HTR-8/SVneo (cell line): ENCODE measurements at regions not wholly inside any gene's neighbourhood (a gene's known extent, or its start where the extent isn't known, plus 50 kb on each side); places are given as distances from the start of the nearest gene placed in this dataset.
A peak's percentile ranks its signal among the peaks of the same experiment; 100 is the strongest.

Experiments used
- DNase-seq: peaks from one replicate; pipeline ENCODE4 v3.0.0; 2011; ENCODE audit warnings: low spot score, mixed read lengths; ENCODE audit not compliant: insufficient read length
- FAIRE-seq: peaks from 2 replicates; lab custom pipeline; 2011; peaks lifted over from hg19 to GRCh38; lab: Jason Lieb, UNC

DNA sequence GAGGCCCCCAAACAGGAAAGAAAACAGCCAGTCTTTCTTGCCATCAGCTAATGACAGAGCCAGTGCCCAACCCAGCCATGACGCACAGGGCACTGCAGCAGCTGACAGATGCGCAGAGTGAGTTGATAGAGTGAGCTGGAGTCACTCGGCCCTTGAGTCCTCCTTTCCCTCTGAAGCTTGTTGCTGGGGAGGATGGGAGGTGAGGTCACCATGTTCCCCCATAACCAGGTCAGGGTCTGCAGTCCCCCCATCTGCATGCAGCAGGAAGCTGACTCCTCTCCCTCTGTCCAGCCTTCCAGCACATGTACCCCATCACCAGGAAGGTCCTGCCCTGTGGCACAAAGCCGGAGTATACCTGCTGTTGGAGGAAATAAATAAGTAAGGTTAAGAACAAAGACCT, 174.6 kb downstream of the ABHD5 start:
- DNase-seq = no peak
- FAIRE-seq = no peak

DNA sequence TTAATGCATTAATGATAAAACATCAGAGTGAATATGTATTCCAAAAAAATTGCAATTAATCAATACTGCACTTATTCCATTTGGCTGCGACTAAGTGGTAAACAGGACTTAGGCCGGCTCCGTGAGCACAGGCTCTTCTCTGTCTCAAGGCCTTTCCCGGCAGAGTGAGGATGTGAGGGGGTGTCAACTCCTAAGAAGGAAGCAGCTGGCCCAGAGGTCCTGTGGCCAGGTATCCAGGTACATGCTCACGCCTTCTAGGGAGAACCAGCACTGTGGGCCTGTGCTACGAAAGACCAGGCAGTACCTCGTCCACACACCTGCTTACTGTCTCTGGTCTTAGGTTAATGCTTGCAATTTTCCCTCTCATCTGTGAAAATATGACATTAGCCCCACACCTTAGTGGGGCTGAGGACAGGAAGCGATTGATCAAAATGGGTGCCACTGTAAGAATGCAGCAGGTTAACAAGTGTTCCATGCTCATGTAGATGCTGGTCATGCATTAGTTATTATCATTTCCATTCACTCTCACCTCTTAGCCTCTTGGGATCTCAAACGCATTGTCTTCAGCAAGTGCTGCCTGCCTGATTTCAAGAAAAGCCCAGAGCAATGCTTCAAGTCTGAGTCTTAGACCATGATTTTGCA, 175.3 kb downstream of the ABHD5 start:
- FAIRE-seq = no peak
- no peak for DNase-seq

DNA sequence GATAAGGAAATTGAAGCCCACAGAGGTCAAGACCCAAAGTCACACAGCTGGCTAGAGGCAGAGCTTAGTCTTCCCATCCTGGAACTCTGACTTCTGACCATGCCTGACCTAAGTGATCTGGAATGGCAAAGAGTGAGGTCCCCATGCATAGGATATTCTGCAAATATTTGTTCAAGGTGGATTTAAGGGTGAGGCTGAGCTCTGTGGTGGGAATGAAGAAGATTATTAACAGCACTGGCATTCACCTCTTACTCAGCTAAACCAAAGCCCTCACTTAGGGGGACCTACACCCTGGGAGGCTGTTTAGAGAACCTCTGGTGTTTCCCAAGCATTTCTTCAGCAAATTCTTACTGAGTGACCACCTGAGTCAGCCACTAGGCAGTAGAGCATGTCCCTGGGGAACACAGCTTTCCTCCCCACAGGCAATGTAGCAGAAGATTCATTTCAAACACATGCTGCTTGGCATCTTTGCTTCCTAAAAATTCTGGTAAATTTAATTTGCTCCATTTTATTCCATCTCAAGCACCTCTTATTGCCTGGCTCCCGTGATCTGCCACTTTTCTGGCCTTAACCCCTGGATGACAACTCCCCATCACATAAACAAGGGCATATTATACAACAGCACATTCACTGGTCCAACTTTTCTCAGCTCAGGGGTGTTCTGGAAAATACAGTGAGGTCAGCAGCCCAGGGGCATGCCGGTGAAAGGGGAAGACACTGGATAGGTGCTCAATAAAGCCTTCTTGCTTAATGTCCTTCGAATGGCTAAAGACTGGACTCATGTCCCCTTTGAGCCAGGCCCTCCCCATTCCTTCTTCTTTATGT, 176.0 kb downstream of the ABHD5 start:
- no peak for FAIRE-seq
- DNase-seq = peak; percentile 18

DNA sequence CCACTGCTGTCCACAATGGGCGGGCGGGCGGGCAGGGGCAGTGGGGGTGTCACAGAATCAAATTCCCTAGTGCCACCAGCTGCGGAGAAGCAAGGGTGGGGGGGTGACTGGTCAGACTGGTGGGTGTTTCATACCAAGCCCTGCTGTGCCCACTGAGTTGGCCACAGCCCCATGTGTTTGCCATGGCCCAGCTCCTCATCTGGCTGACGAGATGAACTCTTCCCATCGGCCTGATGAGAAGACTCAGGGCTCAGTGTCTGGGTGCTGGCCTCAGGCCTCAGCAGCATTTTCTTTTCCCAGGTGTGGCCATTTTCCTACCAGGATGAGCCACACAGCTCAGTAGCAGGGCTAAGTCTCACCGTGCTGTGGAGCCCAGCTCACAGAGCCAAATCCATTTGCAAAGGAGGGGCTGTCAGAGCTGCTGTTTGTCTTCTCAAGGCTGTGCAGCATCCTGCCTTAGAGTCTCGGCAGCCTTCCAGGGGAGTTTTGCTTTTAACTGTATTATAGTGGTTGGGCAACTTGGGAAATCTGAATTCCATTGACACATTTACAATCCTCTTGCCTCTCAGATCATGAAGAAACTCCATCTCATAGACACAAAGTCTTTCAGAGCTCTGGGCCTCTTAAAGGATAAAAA, 176.8 kb downstream of the ABHD5 start:
- DNase-seq = no peak
- no peak for FAIRE-seq

DNA sequence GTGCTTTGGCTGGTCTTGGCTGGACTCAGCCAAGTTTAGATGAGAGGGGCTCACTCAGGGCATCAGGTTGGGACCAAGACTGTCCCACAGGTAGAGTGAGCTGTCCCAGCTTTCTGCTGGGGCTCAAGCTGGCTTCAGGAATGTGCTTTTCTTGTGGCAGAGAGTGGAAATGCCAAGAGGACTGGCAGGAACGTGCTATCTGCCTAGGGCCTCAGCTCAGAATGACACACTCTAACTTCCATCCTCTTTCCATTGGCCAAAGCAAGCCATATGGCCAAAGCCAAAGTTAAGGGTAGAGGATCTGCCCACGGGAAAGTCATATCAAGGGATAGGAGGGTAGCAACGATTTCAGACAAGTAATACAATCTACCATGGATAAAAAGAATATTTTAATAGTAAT, 178.8 kb downstream of the ABHD5 start:
- FAIRE-seq = no peak
- no peak for DNase-seq

DNA sequence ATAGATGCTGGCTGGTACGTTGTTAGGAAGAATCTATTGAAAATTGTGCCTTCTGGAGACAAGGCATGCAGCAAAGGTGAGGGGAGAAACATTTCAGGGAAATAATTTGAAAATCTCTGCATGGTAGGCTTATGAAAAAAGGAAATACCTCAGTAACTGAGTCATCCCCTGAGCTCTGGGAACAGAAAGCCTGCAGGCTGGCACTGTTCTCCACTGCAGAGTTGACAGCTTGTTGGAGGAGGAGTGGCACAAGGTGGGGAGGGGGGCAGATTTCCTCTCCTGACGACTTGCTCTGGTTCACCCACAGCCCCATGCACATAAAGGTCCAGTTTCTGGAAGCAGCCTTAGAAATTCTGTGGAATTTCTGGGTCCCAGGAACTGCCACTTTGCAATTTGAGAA, 179.4 kb downstream of the ABHD5 start:
- DNase-seq (peak; percentile 70), FAIRE-seq (peak; percentile 9)

DNA sequence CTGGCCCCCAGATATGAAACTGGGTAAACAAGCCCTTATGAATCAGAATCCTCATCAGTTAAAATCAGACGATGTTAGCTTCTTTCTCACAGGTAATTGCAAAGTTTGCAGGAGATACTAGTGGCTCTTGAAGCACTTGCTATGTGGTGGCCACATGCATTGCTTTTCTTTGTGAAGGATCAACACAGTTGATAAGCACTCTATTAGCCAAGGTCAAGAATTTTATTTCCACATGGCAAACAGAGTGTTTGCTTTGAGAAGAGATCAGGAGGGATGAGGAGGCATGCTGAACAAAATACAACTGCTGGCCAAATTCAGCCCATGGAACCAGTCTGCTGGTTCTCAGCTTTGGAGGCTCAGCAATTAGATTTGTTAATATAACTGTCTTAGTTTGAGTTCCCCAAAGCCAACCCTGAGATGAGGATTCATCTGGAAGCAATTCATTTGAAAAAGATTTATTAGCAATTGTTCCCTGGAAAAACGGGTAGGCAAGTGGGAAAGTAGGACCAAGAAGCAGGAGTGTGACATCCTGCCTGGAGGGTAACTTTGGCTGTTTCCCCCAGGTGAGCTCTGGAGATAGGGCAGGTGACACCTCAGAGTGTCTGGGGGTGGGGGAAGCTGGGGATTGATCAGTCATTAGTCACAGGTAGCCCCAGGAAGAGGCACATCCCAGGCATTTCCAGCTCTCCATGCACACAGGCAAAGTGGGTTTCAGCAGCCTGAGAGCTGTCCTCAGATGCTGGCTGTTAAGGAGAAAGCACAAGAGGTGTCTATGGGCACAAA, 180.3 kb downstream of the ABHD5 start:
- DNase-seq (no peak), FAIRE-seq (no peak)

DNA sequence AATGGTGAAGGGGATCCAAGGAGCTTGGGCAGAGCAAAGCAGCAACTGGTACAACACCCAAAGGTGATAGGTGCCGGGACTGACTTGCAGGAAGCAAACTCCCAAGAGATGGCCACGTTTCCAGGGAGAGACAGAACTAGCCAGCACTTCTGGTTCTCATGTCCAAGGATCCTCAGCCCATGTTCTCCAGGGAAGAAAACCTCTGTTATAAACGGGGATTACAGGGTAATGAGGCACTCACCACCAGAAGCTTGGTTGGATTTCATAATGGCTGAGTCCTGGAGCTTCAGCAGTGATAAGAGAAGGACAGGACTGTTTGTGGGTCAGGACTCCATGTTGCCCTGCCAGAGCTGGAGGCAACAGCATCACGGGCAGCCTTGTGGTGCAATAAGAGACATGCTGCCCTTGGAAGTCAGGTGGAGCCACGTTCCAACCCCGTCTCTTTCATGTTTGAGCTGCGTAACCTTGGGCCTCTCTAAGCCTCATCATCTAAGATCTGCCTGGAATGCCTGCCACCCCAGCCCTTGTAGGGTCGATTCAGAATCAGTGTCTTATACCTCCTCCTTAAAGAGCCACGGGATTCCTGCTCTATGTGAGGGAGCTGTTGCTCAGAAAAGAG, 181.0 kb downstream of the ABHD5 start:
- FAIRE-seq = no peak
- no peak for DNase-seq

DNA sequence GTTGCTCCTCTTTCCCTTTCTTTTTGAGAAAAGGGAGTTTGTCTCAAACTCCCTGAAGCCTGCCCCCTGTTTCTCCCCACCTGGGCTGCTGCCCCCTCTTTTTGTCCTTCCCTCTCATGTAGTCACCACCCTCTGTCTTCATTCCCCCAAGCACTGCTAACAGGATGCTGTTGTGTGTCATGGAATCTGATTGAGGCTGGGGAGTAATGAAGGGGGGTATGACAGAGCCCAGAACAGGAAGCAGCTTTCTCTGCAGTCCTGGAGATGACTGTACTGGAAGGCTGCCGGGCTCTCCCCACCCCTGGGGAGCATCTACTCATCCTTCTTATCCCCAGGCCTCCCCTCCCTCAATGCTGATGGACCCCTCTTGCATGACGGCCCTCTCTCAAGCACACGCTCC, 181.6 kb downstream of the ABHD5 start:
- peak; percentile 74 for FAIRE-seq
- DNase-seq = peak; percentile 71

DNA sequence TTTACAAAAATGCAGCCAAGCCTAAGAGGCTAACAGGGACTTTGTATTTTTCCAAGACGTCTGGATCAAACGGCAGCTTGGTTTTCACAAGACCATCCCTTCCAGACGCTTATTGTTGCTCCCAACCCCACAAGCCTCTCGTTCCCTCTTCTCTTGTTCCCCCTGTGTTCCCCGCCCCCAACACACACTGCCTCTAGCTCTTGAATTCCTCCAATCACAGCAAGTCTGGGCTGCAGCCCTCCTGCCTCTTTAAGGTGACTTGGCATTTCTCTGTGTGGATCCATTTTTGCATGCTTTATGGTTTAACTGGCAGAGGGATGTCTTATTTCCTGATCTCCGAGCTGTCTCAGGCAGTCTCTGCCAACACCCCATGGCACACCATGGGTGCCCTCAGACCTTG, 182.2 kb downstream of the ABHD5 start:
- FAIRE-seq (no peak), DNase-seq (peak; percentile 11)

DNA sequence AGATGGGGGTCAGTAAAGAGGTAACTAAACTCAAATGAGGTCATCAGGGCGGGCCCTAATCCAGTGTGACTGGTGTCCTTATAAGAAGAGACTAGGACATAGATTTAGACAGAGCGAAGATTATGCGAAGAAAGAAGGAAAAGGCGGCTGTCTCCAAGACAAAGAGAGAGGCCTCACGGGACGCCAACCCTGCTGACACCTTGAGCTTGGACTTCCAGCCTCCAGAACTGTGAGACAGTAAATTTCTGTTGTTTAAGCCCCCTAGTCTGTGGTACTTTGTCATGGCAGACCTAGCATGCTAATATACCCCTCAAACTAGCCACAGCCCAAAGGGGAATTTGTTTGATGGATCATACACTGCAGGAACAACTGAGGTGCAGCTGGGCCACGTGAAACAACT, 183.0 kb downstream of the ABHD5 start:
- FAIRE-seq = no peak

DNA sequence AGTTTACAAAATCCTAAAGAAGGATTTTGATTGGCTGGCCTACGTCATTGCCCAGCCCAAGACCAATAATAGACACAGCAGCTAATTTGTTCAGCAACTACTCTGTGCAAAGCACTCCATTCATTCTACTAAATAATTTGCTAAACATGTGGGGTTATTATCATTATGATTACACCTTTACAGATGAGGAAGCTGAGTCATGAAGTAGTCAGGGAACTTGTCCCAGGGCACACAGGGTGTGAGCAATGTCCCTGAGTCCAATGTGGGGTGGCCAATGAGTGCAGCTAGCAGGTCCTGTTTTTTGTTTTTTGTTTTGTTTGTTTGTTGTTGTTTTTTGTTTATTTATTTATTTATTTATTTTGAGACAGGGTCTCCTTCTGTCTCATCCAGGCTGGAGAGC, 183.6 kb downstream of the ABHD5 start:
- DNase-seq = no peak

More for the DNA sequence above, 183.0 kb downstream of the ABHD5 start:
- no peak for DNase-seq

DNA sequence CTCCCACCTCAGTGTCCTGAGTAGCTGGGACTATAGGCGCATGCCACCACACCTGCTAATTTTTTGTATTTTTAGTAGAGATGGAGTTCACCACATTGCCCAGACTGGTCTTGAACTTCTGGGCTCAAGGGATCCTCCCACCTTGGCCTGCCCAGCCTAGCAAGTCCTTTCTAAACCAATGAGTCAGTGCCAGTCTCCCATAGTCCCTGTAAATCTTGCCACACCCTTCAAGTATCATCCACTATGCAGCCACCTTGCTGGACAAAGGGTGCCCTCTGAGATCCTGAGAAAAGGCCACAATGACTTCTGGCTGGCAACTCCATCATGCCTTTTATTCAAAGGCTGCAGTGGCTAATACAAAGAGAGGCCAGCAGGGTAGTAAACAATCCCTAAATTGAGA, 184.0 kb downstream of the ABHD5 start:
- FAIRE-seq = no peak
- DNase-seq = no peak

More for the DNA sequence above, 183.6 kb downstream of the ABHD5 start:
- FAIRE-seq = no peak

DNA sequence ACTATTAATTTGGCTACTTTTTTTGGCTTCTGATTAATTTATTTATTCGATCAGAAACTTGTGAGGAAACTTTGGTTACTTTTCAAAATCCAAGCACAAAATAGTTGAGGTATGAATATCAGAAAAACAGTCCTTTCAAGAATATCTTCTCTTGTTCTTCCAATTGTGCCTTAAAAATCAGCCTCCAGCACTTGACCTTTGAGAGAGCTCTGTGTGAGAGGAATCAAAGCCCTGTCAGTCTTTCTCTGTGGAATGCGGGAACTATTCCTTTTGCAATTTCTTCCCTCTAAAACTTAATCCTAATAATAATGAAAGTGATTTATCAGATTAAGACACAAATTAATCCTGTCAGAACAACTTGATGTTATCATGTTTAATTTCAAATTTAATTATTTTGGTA, 185.9 kb downstream of the ABHD5 start:
- DNase-seq (no peak), FAIRE-seq (no peak)

DNA sequence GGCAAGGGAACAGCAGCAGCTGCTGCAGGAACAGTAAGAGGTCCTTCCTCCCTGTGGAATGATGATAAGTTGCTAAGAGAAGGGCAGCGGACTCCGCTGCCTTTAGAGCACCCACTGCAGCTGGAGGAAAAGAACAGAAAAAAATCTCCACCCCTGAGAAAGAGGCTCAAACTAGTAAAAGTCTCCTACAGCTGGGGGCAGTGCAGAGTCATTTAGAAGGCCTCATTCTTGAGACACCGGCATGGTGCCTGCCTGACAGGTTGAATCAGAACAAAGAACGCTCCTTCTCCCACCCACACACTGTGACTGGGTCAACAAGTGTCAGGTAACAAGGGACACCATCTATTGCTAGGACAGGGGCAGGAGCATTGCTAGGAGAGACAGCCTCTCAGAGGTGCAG, 188.4 kb downstream of the ABHD5 start:
- FAIRE-seq (no peak), DNase-seq (no peak)

DNA sequence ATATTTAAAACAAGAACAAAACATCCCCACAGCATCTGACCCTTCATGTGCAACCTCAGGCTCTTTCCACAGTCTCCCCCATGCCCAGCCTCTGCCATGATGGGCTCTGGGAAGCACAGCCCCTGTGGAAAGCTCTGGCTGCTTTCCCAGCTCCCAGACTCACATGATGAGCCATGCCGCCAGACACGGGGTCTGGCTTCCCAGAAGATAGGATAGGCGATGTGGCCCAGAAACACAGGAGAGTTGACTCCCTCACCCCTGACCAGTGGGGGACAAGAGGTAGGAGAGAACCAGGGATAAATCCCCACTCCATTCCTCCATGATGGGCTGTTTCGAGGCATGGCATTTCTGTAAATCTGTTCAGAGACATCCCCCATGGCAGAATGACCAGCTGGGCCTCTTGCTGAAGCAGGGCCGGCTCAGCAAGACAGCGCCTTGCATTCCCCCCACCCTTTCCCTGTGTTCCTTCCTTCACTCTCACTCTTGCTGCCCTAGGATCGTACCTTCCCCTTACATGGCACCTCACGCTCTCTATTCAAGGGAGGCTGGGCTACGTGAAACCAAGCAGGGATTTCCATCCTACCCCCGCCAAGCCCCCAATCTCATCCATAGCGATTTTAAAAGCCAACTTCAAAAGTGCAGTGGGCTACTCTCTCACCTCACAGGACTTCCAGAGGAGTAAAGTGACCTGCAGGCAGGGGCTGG, 192.4 kb downstream of the ABHD5 start:
- DNase-seq (no peak), FAIRE-seq (no peak)

DNA sequence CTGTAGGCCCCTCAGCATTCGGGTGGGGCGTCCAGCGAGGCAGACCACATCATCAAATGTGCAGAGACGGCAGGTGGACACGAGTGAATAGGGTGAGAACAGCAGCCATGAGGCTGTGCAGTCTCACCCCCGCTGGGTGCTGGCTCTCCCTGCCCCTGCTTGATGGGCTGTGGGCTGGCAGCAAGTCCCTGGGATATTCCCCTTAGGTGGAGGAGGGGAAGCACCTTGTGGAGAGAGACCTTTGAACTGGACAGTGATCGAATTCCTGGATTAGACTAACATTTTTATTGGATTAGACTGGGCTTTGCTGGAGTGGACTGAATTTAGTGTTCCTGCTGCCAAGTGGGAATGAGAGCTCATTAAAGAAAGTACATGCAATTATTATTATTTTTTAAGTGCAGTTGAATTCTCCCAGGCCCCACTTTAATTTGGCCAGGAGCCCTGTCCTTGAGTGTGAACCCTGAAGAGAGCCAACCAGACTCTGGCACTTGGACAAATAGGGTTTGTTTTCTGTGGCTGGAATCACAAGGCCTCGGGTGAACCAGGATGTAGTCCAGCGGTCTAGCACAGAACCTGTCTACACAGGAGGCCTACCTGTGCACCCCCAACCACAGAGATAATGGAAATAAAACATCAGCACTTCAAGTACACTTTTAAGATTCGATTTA, 193.1 kb downstream of the ABHD5 start:
- no peak for FAIRE-seq
- DNase-seq = no peak

DNA sequence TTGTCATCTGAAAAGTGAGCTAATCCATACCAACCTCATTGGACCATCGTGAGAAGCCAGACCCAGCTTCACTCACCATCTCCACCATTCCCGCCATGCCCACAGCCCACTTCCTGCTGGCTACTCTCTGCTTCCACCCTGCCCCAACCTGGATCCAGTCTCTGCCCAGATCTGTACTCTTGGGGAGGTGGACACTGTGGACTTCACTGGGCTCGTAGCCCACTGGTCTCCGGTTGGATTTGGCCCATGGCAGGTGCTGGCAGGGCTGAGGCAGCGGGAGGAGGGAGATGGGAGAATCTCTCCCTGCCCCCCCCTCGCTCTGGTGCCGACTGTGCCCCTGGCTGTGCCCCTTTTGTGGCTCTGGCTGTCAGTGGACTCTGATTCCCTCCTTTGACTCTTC, 193.8 kb downstream of the ABHD5 start:
- DNase-seq = no peak
- FAIRE-seq = no peak
